Spleen (tissue), 11 donors: ENCODE measurements at regions not wholly inside any gene's neighbourhood (a gene's known extent, or its start where the extent isn't known, plus 50 kb on each side); places are given as distances from the start of the nearest gene placed in this dataset.

Experiments
- DNase-seq: peaks from one replicate; pipeline ENCODE4 v3.0.0-alpha.2; 2020
- H3K27ac ChIP-seq, 8 donors: fragments of 200-600 bp; sonication (generic) in 7 of 8; 1 replicate in 4 of 8; 2 replicates in 4 of 8; pipeline versions ENCODE4 v1.5.0 to v1.8.0; 2016 to 2021; ENCODE audit warnings: inconsistent platforms in 4 of 8, mild to moderate bottlenecking in 4 of 8, moderate library complexity in 1 of 8
- H3K27me3 ChIP-seq, 7 donors: fragments of 200-600 bp; sonication (generic) in 6 of 7; replicated peaks in 1 of 7; 1 replicate in 4 of 7; 2 replicates in 3 of 7; pipeline versions ENCODE4 v1.5.0 to v1.8.0; 2016 to 2021; ENCODE audit warnings: inconsistent platforms in 3 of 7, mild to moderate bottlenecking in 1 of 7
- H3K36me3 ChIP-seq, 6 donors: fragments of 200-600 bp; sonication (generic) in 5 of 6; 1 replicate in 4 of 6; 2 replicates in 2 of 6; pipeline versions ENCODE4 v1.5.0 to v1.8.0; 2016 to 2021; ENCODE audit warnings: inconsistent platforms in 2 of 6
- H3K4me1 ChIP-seq, 6 donors: fragments of 200-600 bp; sonication (generic) in 5 of 6; 1 replicate in 3 of 6; 2 replicates in 3 of 6; pipeline versions ENCODE4 v1.5.0 to v1.8.0; 2016 to 2021; ENCODE audit warnings: inconsistent platforms in 3 of 6
- H3K4me3 ChIP-seq, 8 donors: fragments of 200-600 bp; sonication (generic) in 7 of 8; 1 replicate in 4 of 8; 2 replicates in 4 of 8; pipeline versions ENCODE4 v1.5.0 to v1.8.0; 2016 to 2021; ENCODE audit warnings: inconsistent platforms in 4 of 8, mild to moderate bottlenecking in 4 of 8, moderate library complexity in 2 of 8
- H3K9me3 ChIP-seq, 8 donors: fragments of 200-600 bp; sonication (generic) in 7 of 8; 1 replicate in 4 of 8; 2 replicates in 4 of 8; pipeline versions ENCODE4 v1.5.0 to v1.8.0; 2016 to 2021; ENCODE audit warnings: inconsistent platforms in 4 of 8
- CTCF ChIP-seq, 11 experiments: fragments of 200-600 bp in 7 of 11; fragments of 450-650 bp in 4 of 11; sonication (generic) in 4 of 11; IDR thresholded peaks in 8 of 11; conservative IDR thresholded peaks in 3 of 11; 1 replicate in 7 of 11; 2 replicates in 4 of 11; pipeline versions ENCODE4 v1.4.0 to v1.8.0; 2016 to 2021; ENCODE audit warnings: antibody characterized with exemption in 11 of 11, inconsistent platforms in 4 of 11, mild to moderate bottlenecking in 1 of 11
- POLR2A ChIP-seq, 3 donors: fragments of 450-650 bp; IDR thresholded peaks; one replicate each; pipeline ENCODE4 v1.5.1; 2017; ENCODE audit warnings: antibody characterized with exemption in 3 of 3, mild to moderate bottlenecking in 1 of 3
- POLR2AphosphoS5 ChIP-seq, 3 donors: sonication (generic); formaldehyde crosslinking; IDR thresholded peaks; one replicate each; pipeline ENCODE4 v1.5.1; 2017; ENCODE audit warnings: antibody characterized with exemption in 3 of 3
- WGBS, 5 donors: extraction: QIAGEN DNeasy Blood & Tissue Kit in 3 of 5; methylation state at CpG; one replicate each; pipeline versions ENCODE4 v1.1.5 to v1.1.7; 2013 to 2018; 5-methylcytosine and 5-hydroxymethylcytosine counted together
- intact Hi-C: fragments of 100-400 bp; cut with DNase I; formaldehyde crosslinking; loops from one replicate; pipeline ENCODE4 v1.15.0; 2023; ENCODE audit warnings: low total_unique reads
- donor health status: healthy with polysubstance abuse.
- donor health status: DM: no; HTN: no; CAD: no; lungs with moderate emphysema.
- donor health status: DM: no; HTN: no; CAD: no.
- donor health status: Bipolar disorder and iron deficiency.
- donor health status: healthy.
- donor health status: DM: no; HTN: no; CAD: no.
- donor health status: DM: yes; HTN: yes; CAD: no.

- Histone ChIP-seq H3K4me1 (no peaks in the 10 kb centered on the region), H3K4me3 (no peak overlapping the region), H3K9me3 (peaks cover 0 to 28% (median 6%) of the 10 kb centered on the region in 8 donors), H3K27ac (no peak overlapping the region), H3K27me3 (no peaks in the 10 kb centered on the region), H3K36me3 (no peaks in the 10 kb centered on the region)
- no peak for DNase-seq
- 67 to 86% (median 75%) methylated on average over 4 of the region's 4 CpGs for WGBS, 5 donors
- TF ChIP-seq CTCF (IDR thresholded peaks at IDR 0.05 in 8 of 11, conservative IDR thresholded peaks at IDR 0.05 in 3 of 11) (no peak), POLR2A (IDR thresholded peaks at IDR 0.05) (no peak), POLR2AphosphoS5 (IDR thresholded peaks at IDR 0.05) (no peak)
- intact Hi-C loops, result no loop called here
Measured at GRCh38 chr12:85713373-85713772, 122.8 kb downstream of the RASSF9 start.

GRCh38 chr12:85714425-85714824 lies 121.8 kb downstream of the RASSF9 start:
- intact Hi-C loops, result no loop called here
- Histone ChIP-seq H3K9me3 (peaks cover 0 to 33% (median 6%) of the 10 kb centered on the region in 8 donors), H3K36me3 (no peaks in the 10 kb centered on the region), H3K4me3 (no peak overlapping the region), H3K27ac (no peak overlapping the region), H3K4me1 (no peaks in the 10 kb centered on the region), H3K27me3 (no peaks in the 10 kb centered on the region)
- no peak for DNase-seq
- 90 to 98% (median 96%) methylated on average over 1 of the region's 1 CpG for WGBS, 5 donors
- no peak for TF ChIP-seq POLR2A (IDR thresholded peaks at IDR 0.05)
- TF ChIP-seq CTCF (IDR thresholded peaks at IDR 0.05 in 8 of 11, conservative IDR thresholded peaks at IDR 0.05 in 3 of 11), result no peak
- no peak for TF ChIP-seq POLR2AphosphoS5 (IDR thresholded peaks at IDR 0.05)

GRCh38 chr12:85720308-85721033 lies 115.7 kb downstream of the RASSF9 start:
- Histone ChIP-seq H3K9me3 (peaks cover 0 to 25% (median 6%) of the 10 kb centered on the region in 8 donors), H3K4me3 (no peak overlapping the region), H3K4me1 (no peaks in the 10 kb centered on the region), H3K36me3 (no peaks in the 10 kb centered on the region), H3K27ac (no peak overlapping the region), H3K27me3 (no peaks in the 10 kb centered on the region)
- intact Hi-C loops, result no loop called here
- WGBS, 5 donors, result 85 to 100% (median 90%) methylated on average over 1 of the region's 1 CpG
- TF ChIP-seq POLR2AphosphoS5 (IDR thresholded peaks at IDR 0.05) (no peak), POLR2A (IDR thresholded peaks at IDR 0.05) (no peak), CTCF (IDR thresholded peaks at IDR 0.05 in 8 of 11, conservative IDR thresholded peaks at IDR 0.05 in 3 of 11) (no peak)
- no peak for DNase-seq

- no peak for DNase-seq
- Histone ChIP-seq H3K36me3 (no peaks in the 10 kb centered on the region), H3K27me3 (no peaks in the 10 kb centered on the region), H3K9me3 (peaks cover 0 to 3% (median 0%) of the 10 kb centered on the region in 8 donors), H3K4me3 (no peak overlapping the region), H3K4me1 (no peaks in the 10 kb centered on the region), H3K27ac (no peak overlapping the region)
- intact Hi-C loops, result no loop called here
- TF ChIP-seq CTCF (IDR thresholded peaks at IDR 0.05 in 8 of 11, conservative IDR thresholded peaks at IDR 0.05 in 3 of 11), result no peak
- TF ChIP-seq POLR2A (IDR thresholded peaks at IDR 0.05), result no peak
- TF ChIP-seq POLR2AphosphoS5 (IDR thresholded peaks at IDR 0.05), result no peak
- WGBS, 5 donors, result 61 to 87% (median 82%) methylated on average over 2 of the region's 2 CpGs
Measured at GRCh38 chr12:85725991-85726390, 110.2 kb downstream of the RASSF9 start.
